Right ventricle myocardium superior (tissue), 1 donor: ENCODE measurements at regions not wholly inside any gene's neighbourhood (a gene's known extent, or its start where the extent isn't known, plus 50 kb on each side); places are given as distances from the start of the nearest gene placed in this dataset.
A peak's percentile ranks its signal among the peaks of the same experiment; 100 is the strongest.
"Not testable (repeated sequence)": the region's sequence is repeated elsewhere in the genome, so short reads cannot be mapped to it uniquely, and the experiment has no call there.

Experiments
- ATAC-seq: fragments of 200-7000 bp; cut with Tn5 transposase; one replicate; pipeline ENCODE4 v1.9.1; 2020; ENCODE audit warnings: mild to moderate bottlenecking; ENCODE audit not compliant: poor library complexity
- DNase-seq: peaks from one replicate; pipeline ENCODE4 v3.0.0-alpha.2; 2020
- intact Hi-C: fragments of 100-400 bp; cut with DNase I; formaldehyde crosslinking; loops from one replicate; pipeline ENCODE4 v1.11.2; 2022
- donor health status: DM: no; HTN: yes; CAD: no; lungs with severe emphysema.

- no peak for DNase-seq
- ATAC-seq = no peak
- intact Hi-C loops = no loop called here
Measured at GRCh38 chr2:175726223-175726622, 275.8 kb downstream of the LNPK start.

GRCh38 chr2:175709248-175709647, 292.8 kb downstream of the LNPK start:
- ATAC-seq (no peak), DNase-seq (no peak)
- intact Hi-C loops = no loop called here

- no peak for ATAC-seq
- no peak for DNase-seq
- intact Hi-C loops = no loop called here
Measured at GRCh38 chr2:175707322-175707721, 294.7 kb downstream of the LNPK start.

GRCh38 chr2:175704568-175704967, 297.5 kb downstream of the LNPK start:
- intact Hi-C loops, DNase-seq, ATAC-seq: not testable (repeated sequence)

GRCh38 chr2:175698061-175698460, 304.0 kb downstream of the LNPK start:
- intact Hi-C loops = no loop called here
- ATAC-seq = no peak
- no peak for DNase-seq

- ATAC-seq (peak; percentile 68), DNase-seq (no peak)
- intact Hi-C loops = no loop called here
Measured at GRCh38 chr2:175690113-175690837, 311.8 kb downstream of the LNPK start.

GRCh38 chr2:175688243-175688642, 313.8 kb downstream of the LNPK start:
- no peak for ATAC-seq
- DNase-seq = no peak
- intact Hi-C loops = loop anchor here (5.0 kb wide), 1 partner anchor 399 kb away; no protein-coding TSS in a partner anchor

GRCh38 chr2:175687465-175687864, 314.6 kb downstream of the LNPK start:
- ATAC-seq (no peak), DNase-seq (no peak)
- intact Hi-C loops = loop anchor here (5.0 kb wide), 1 partner anchor 400 kb away; no protein-coding TSS in a partner anchor

- intact Hi-C loops = loop anchor here (5.0 kb wide), 1 partner anchor 401 kb away; no protein-coding TSS in a partner anchor
- ATAC-seq (no peak), DNase-seq (no peak)
Measured at GRCh38 chr2:175686002-175686401, 316.1 kb downstream of the LNPK start.

GRCh38 chr2:175684466-175684865, 317.6 kb downstream of the LNPK start:
- DNase-seq = no peak
- intact Hi-C loops = no loop called here

GRCh38 chr2:175679728-175680127, 322.3 kb downstream of the LNPK start:
- ATAC-seq (no peak), DNase-seq (no peak)
- intact Hi-C loops = no loop called here

More at GRCh38 chr2:175684466-175684865, 317.6 kb downstream of the LNPK start:
- ATAC-seq = no peak

- DNase-seq = no peak
- no peak for ATAC-seq
- intact Hi-C loops = no loop called here
Measured at GRCh38 chr2:175679231-175679630, 322.8 kb downstream of the LNPK start.

GRCh38 chr2:175677880-175678279, 324.2 kb downstream of the LNPK start:
- DNase-seq (no peak), ATAC-seq (no peak)
- intact Hi-C loops = no loop called here

GRCh38 chr2:175676813-175677212, 325.3 kb downstream of the LNPK start:
- DNase-seq (no peak), ATAC-seq (no peak)
- intact Hi-C loops = no loop called here

- DNase-seq, intact Hi-C loops, ATAC-seq: not testable (repeated sequence)
Measured at GRCh38 chr2:175668804-175669203, 333.3 kb downstream of the LNPK start.

GRCh38 chr2:175662335-175662734, 339.7 kb downstream of the LNPK start:
- ATAC-seq (no peak), DNase-seq (no peak)

GRCh38 chr2:175648577-175649063, 353.4 kb downstream of the LNPK start:
- no peak for DNase-seq
- no peak for ATAC-seq
- intact Hi-C loops = no loop called here

More at GRCh38 chr2:175662335-175662734, 339.7 kb downstream of the LNPK start:
- intact Hi-C loops = no loop called here

- ATAC-seq = no peak
- no peak for DNase-seq
Measured at GRCh38 chr2:175647058-175647457, 355.0 kb downstream of the LNPK start.

GRCh38 chr2:175640655-175641054, 361.4 kb downstream of the LNPK start:
- no peak for DNase-seq

More at GRCh38 chr2:175647058-175647457, 355.0 kb downstream of the LNPK start:
- intact Hi-C loops = no loop called here

GRCh38 chr2:175633227-175633626, 368.8 kb downstream of the LNPK start:
- ATAC-seq = no peak

More at GRCh38 chr2:175640655-175641054, 361.4 kb downstream of the LNPK start:
- ATAC-seq = no peak
- intact Hi-C loops = no loop called here

More at GRCh38 chr2:175633227-175633626, 368.8 kb downstream of the LNPK start:
- intact Hi-C loops = no loop called here
- no peak for DNase-seq
